HG02943 (cell line): ENCODE measurements at regions not wholly inside any gene's neighbourhood (a gene's known extent, or its start where the extent isn't known, plus 50 kb on each side); places are given as distances from the start of the nearest gene placed in this dataset.
"Not testable (repeated sequence)": the region's sequence is repeated elsewhere in the genome, so short reads cannot be mapped to it uniquely, and the experiment has no call there.

Experiments used
- ATAC-seq: cut with Tn5 transposase; IDR thresholded peaks from one replicate; pipeline ENCODE4 v1.9.1; 2021; ENCODE audit warnings: mild to moderate bottlenecking, low read depth, moderate library complexity; ENCODE audit not compliant: unreplicated experiment

- no peak for ATAC-seq
Observed at GRCh38 chr13:21871919-21872318, 201.0 kb downstream of the FGF9 start.

- no peak for ATAC-seq
Observed at GRCh38 chr13:21872795-21873194, 201.9 kb downstream of the FGF9 start.

DNA sequence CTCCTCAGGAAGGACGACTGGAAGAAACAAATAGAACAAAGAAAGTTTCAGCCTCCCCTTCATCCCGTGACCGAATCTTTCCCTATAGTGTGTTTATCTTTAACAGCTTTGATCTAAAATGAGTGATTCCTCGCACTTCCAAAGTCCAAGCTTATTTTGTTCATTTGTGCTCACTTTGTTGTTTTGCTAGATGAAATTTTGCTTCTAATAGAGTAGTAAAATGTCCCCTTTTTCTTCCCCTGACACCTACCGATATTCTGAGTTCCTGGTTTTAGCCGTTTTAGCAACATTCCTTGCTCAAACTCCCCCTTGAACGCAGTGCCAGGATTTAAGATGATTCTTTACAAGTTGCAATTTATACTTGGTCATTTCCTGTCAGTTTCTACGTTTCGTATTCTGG, 204.2 kb downstream of the FGF9 start:
- ATAC-seq: no peak

- ATAC-seq: no peak
Observed at GRCh38 chr13:21879263-21879914, 208.5 kb downstream of the FGF9 start.

GRCh38 chr13:21882766-21883165, 211.9 kb downstream of the FGF9 start:
- ATAC-seq: no peak

GRCh38 chr13:21883713-21884112, 212.8 kb downstream of the FGF9 start:
- ATAC-seq: no peak

- no peak for ATAC-seq
Observed at GRCh38 chr13:21884299-21884909, 213.5 kb downstream of the FGF9 start.

GRCh38 chr13:21884965-21885567, 214.2 kb downstream of the FGF9 start:
- ATAC-seq: no peak

GRCh38 chr13:21885714-21886224, 214.9 kb downstream of the FGF9 start:
- ATAC-seq: no peak

GRCh38 chr13:21889651-21890050, 218.8 kb downstream of the FGF9 start:
- ATAC-seq: no peak

DNA sequence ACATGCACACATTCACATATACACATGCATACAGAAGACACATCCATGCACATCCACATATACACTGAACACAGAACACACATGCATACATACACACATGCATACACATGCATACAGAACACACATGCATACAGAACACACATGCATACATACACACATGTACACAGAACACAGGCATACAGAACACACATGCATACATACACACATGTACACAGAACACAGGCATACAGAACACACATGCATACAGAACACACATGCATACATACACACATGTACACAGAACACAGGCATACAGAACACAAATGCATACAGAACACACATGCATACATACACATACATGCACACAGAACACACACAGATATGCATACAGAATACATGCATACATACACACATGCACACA, 219.3 kb downstream of the FGF9 start:
- ATAC-seq: not testable (repeated sequence)

DNA sequence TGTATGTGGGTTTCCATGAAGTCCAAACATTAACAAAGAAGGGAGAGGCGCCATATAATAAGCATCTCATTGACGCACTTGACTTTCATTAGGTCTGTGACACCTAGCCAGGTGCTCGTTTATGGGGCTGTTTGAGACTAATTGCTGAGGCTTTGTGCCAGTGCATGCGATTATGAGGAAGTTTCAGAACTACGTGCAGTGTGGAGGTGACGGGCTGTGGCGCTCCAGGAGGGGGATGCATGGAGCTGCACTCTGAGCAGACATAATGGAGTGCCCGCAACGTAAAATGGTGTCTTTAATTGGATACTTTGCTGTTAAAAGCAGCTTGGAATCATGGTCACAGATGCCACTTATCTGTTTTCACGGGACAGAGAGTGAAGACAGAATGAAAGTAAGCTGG, 223.2 kb downstream of the FGF9 start:
- no peak for ATAC-seq

DNA sequence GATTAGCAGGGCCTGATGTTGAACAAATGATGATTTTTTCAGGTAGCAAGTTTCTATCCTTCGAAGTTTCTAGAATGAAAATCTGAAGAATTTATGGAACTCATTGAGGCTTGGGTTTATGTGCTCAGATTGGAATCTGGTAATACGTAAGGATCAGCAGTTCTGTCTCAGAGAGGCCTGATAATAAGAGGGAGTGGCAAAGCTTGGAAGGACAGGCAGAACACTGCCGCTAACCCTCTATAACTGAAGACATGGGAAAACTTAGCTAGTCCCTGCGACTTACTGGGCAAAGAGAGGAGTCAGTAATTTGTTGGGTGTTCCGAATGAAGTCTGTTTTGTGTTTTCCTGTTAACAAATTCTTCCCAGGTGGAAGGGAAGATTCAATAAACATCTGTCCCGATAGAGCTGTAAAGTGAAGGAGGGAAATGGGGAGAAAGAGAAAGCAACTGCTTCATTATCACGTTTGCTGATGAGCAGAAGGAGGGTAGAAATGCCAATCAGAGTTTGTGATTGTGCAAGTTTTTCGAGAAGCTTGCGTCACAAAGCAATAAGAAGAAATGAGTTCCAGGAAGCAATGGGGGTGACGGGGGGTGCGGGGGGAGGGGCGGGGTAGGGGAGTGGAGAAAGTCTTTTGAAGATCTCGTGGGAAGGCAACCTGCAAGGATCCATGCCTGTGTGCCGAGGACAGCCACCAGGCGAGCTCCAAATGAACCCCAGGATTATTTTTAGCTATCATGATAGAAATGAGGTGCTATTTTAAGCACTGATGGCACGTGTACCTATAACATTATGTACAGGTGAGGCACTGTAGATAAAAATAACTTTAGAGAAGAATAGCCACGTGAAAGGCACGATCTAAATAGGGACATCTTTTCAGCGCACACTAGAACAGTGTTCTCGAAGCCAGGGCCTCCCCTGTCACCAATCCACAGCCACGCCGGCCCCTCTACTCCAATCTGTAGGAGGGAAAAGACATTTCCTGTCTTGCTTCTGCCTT, 224.1 kb downstream of the FGF9 start:
- ATAC-seq: no peak

DNA sequence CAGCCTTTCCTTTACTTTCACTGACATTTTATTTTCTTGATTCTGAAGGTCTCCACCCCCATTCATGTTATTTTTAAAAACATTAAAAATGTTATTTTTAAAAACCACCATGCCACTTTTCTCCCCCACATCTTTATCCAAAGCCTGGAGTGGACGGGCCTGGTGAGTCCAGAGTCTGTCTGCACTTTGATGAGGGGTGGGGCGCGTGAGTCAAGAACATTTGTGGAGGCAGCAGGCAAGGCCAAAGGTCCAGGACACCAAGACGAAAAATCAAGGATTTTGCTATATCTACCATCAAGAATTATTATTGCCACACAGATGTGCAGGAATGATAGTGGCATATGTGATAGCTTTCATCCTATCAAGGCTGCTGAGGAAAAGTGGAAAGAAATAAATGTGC, 224.9 kb downstream of the FGF9 start:
- no peak for ATAC-seq

GRCh38 chr13:21897161-21897560, 226.3 kb downstream of the FGF9 start:
- ATAC-seq: no peak

- ATAC-seq: no peak
Observed at GRCh38 chr13:21898459-21898858, 227.6 kb downstream of the FGF9 start.

DNA sequence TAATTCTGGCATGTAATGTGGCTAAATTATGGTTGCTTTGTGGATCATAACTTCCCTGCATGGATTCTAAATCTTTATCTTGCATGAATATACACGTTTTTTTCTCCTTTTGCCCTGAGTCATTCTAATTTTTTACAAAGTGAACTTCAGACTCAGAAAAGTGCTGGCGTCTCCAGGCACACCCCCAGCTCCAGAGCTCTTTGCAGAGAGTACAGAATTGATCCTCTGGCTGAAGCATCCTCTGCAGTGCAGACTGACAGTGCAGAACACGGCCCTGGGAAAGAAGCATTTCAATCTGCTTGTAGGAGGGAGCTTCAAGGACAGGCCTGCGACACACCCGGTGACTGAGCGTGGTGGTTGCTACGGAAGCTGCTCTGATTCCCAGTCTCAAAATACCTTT, 228.1 kb downstream of the FGF9 start:
- ATAC-seq: no peak

- no peak for ATAC-seq
Observed at GRCh38 chr13:21901336-21901735, 230.5 kb downstream of the FGF9 start.

DNA sequence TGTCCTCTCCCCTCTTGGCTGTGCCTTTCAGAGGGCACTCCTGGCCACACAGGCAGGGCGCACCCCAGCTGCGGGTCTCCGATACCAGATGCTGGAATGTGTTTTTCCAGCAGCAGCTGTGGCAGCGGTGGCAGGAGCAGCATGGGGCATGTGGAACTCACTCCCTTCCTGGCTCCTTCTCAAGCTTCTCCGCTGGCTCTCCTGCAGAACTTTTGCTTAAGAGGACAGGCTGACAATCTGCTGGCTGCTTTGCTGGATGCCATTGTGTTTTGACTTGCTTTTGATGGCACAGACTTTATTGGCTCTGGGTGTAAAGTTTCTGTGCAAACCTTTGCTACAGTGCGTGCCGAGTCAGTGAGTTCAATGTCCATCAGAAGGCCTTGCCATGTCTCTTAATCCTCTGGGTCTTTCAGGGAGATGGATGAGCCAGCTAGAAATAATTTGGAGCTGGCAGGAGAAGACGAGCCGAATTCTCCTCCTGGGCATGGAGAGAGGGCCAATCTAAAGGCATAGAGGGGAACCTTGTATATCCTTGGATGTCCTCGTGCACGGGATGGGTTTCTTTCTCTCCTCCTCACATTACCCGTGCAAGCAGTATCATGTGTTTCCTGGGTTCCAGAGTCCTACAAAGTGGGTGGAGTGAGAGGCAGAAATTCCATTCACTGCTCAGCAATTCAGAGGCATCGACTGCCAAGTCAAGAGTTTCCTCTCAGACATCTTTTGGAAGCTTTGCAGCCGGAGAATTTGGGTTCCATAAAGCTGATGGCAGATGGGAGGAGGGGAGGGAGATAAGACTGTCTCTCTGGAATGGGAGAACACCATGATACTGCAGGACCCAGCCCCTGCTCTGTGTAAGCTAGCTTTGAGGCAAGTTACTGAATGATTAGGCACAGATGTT, 231.2 kb downstream of the FGF9 start:
- no peak for ATAC-seq

DNA sequence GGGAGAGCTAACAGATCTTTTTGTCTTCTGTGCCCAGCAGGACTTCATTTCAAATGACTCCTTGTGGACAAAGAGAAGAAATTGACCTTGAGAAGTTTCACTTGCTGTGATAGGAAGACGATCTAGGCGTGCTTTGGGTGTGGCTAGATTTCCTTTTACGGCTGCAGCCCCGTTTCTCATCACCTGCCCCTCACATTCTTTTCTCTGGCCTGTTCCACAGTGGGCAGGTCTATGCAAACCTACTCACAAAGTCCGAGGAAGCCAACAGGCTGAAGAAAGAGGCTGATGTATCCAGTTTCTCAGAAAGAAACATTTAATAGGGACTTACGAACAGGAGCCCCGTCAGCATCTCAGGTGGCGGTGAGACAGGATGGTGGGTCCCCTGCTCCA, 231.8 kb downstream of the FGF9 start:
- no peak for ATAC-seq
